ENCODE measurements at regions not wholly inside any gene's neighbourhood (a gene's known extent, or its start where the extent isn't known, plus 50 kb on each side); places are given as distances from the start of the nearest gene placed in this dataset.

DNA sequence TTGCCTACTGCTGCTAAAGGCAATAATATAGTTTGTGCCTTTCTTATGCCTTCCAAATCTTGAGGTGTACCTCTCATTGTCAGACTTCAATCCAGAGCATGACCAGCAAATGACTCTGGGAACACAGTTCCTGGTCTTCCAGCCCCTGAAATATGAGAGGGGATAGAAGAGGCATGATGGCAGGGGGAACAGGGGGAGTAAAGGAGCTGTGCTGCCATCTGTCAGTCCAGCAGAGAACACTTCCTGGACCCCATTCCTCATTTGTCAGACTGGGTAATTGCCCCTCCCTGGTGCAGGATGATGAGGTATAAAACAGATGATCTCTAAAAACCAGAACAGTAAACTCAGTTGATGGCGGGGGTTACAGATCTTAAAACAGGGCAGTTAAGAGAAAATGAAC lies 618.7 kb downstream of the DIAPH3 start:
- no peak overlapping the region for H3K4me2 ChIP-seq (ENCODE audit: control insufficient read depth, insufficient read depth)
- no peak overlapping the region for H3K4me3 ChIP-seq
- in situ Hi-C loops (cut with MboI) (no loop called here), intact Hi-C loops (cut with micrococcal nuclease; ENCODE audit: unreplicated experiment) (no loop called here)
- TF ChIP-seq GATAD2B (conservative IDR thresholded peaks at IDR 0.05; ENCODE audit: low read depth): no peak
- no peak for TF ChIP-seq MEF2A (IDR thresholded peaks at IDR 0.05; ENCODE audit: insufficient read depth, low read depth, low read length)
- no peak for TF ChIP-seq PAX8 (IDR thresholded peaks at IDR 0.05)
- no peak for TF ChIP-seq SUZ12 (IDR thresholded peaks at IDR 0.05; ENCODE audit: unreplicated experiment)
- no peak for TF ChIP-seq ZNF217 (IDR thresholded peaks at IDR 0.05)
- TF ChIP-seq, protein P1, sequence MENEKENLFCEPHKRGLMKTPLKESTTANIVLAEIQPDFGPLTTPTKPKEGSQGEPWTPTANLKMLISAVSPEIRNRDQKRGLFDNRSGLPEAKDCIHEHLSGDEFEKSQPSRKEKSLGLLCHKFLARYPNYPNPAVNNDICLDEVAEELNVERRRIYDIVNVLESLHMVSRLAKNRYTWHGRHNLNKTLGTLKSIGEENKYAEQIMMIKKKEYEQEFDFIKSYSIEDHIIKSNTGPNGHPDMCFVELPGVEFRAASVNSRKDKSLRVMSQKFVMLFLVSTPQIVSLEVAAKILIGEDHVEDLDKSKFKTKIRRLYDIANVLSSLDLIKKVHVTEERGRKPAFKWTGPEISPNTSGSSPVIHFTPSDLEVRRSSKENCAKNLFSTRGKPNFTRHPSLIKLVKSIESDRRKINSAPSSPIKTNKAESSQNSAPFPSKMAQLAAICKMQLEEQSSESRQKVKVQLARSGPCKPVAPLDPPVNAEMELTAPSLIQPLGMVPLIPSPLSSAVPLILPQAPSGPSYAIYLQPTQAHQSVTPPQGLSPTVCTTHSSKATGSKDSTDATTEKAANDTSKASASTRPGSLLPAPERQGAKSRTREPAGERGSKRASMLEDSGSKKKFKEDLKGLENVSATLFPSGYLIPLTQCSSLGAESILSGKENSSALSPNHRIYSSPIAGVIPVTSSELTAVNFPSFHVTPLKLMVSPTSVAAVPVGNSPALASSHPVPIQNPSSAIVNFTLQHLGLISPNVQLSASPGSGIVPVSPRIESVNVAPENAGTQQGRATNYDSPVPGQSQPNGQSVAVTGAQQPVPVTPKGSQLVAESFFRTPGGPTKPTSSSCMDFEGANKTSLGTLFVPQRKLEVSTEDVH (IDR thresholded peaks at IDR 0.05; ENCODE audit: low read depth, partially characterized antibody): no peak
- WGBS (ENCODE audit: insufficient coverage, insufficient replicate concordance, low lambda C conversion rate, missing lambda C conversion rate): 0% methylated on average over 1 of the region's 1 CpG
- H3K79me2 ChIP-seq (ENCODE audit: control insufficient read depth, insufficient read depth, low read length): no peaks in the 10 kb centered on the region
- no peaks in the 10 kb centered on the region for H3K36me3 ChIP-seq (ENCODE audit: control insufficient read depth in 2 of 2, insufficient read depth in 2 of 2, low read length in 1 of 2)
- no peaks in the 10 kb centered on the region for H3K4me1 ChIP-seq (ENCODE audit: control insufficient read depth, insufficient read depth, low read length)
- H3K27ac ChIP-seq (ENCODE audit: control insufficient read depth, insufficient read depth): no peak overlapping the region
- BruUV-seq (replicated peaks): no TSS peak
- H3K27me3 ChIP-seq (replicated peaks in 1 of 2; ENCODE audit: control insufficient read depth in 2 of 2, insufficient read depth in 2 of 2, low read length in 1 of 2): no peaks in the 10 kb centered on the region
- ATAC-seq: no peak
- RAD21 ChIA-PET (ENCODE audit: unreplicated experiment): no interaction called here
- SMC1A ChIA-PET (ENCODE audit: uncharacterized antibody, unreplicated experiment): no interaction called here
- H3K9me3 ChIP-seq (replicated peaks; ENCODE audit: control insufficient read depth, insufficient read depth, low read length): no peaks in the 10 kb centered on the region
- FAIRE-seq: no peak
- POLR2A ChIA-PET: no interaction called here
- CTCF ChIA-PET: interaction anchor here (0.6 kb wide), 1 partner anchor 93 kb away, joined by 3 read pairs; no protein-coding TSS in a partner anchor
- H2AFZ ChIP-seq (ENCODE audit: control insufficient read depth, low read depth, low read length): no peak overlapping the region
- DNase-seq (ENCODE audit: low read depth, low spot score): no peak
- no peaks in the 10 kb centered on the region for H4K20me1 ChIP-seq (ENCODE audit: control insufficient read depth, insufficient read depth)
- no peak overlapping the region for H3K9ac ChIP-seq (ENCODE audit: control insufficient read depth, insufficient read depth, low read length)

DNA sequence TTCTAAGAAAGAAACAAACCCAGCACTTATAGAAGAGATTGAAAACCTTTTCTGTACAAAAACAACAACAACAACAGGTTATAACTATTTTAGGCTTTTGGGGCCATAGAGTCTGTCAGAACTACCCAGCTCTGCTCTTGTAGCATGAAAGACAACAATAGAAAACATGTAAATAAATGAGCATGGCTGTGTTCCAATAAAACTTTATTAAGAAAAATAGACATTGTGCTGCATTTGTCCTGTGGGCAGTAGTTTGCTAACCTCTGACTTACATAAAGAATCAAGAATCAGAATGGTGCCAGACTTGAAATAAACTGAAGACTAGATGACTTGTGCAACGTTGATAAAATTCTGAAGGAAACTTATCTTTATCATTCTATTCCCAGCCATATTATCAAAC lies 617.5 kb downstream of the DIAPH3 start:
- intact Hi-C loops (cut with micrococcal nuclease; ENCODE audit: unreplicated experiment): no loop called here
- TF ChIP-seq MTA3 (IDR thresholded peaks at IDR 0.05; ENCODE audit: borderline replicate concordance, low read length): no peak
- no peak for TF ChIP-seq SUZ12 (IDR thresholded peaks at IDR 0.05; ENCODE audit: unreplicated experiment)
- TF ChIP-seq POLR2A (IDR thresholded peaks at IDR 0.05; ENCODE audit: low read depth, low read length): no peak
- TF ChIP-seq, protein P2, sequence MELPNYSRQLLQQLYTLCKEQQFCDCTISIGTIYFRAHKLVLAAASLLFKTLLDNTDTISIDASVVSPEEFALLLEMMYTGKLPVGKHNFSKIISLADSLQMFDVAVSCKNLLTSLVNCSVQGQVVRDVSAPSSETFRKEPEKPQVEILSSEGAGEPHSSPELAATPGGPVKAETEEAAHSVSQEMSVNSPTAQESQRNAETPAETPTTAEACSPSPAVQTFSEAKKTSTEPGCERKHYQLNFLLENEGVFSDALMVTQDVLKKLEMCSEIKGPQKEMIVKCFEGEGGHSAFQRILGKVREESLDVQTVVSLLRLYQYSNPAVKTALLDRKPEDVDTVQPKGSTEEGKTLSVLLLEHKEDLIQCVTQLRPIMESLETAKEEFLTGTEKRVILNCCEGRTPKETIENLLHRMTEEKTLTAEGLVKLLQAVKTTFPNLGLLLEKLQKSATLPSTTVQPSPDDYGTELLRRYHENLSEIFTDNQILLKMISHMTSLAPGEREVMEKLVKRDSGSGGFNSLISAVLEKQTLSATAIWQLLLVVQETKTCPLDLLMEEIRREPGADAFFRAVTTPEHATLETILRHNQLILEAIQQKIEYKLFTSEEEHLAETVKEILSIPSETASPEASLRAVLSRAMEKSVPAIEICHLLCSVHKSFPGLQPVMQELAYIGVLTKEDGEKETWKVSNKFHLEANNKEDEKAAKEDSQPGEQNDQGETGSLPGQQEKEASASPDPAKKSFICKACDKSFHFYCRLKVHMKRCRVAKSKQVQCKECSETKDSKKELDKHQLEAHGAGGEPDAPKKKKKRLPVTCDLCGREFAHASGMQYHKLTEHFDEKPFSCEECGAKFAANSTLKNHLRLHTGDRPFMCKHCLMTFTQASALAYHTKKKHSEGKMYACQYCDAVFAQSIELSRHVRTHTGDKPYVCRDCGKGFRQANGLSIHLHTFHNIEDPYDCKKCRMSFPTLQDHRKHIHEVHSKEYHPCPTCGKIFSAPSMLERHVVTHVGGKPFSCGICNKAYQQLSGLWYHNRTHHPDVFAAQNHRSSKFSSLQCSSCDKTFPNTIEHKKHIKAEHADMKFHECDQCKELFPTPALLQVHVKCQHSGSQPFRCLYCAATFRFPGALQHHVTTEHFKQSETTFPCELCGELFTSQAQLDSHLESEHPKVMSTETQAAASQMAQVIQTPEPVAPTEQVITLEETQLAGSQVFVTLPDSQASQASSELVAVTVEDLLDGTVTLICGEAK (IDR thresholded peaks at IDR 0.05; ENCODE audit: borderline replicate concordance): no peak

More for the DNA sequence above, 617.5 kb downstream of the DIAPH3 start:
- no peaks in the 10 kb centered on the region for H3K4me1 ChIP-seq (ENCODE audit: control insufficient read depth, insufficient read depth, low read length)
- H2AFZ ChIP-seq (ENCODE audit: control insufficient read depth, low read depth, low read length): no peak overlapping the region
- 0% methylated on average over 1 of the region's 1 CpG for WGBS (ENCODE audit: insufficient coverage, insufficient replicate concordance, low lambda C conversion rate, missing lambda C conversion rate)
- H3K27me3 ChIP-seq (replicated peaks in 1 of 2; ENCODE audit: control insufficient read depth in 2 of 2, insufficient read depth in 2 of 2, low read length in 1 of 2): no peaks in the 10 kb centered on the region
- ATAC-seq: no peak
- BruUV-seq (replicated peaks): no TSS peak
- H3K9me3 ChIP-seq (replicated peaks; ENCODE audit: control insufficient read depth, insufficient read depth, low read length): no peaks in the 10 kb centered on the region
- H3K27ac ChIP-seq (ENCODE audit: control insufficient read depth, insufficient read depth): no peak overlapping the region
- H3K4me2 ChIP-seq (ENCODE audit: control insufficient read depth, insufficient read depth): no peak overlapping the region
- ChIA-PET CTCF (no interaction called here), SMC1A (ENCODE audit: uncharacterized antibody, unreplicated experiment) (no interaction called here), RAD21 (ENCODE audit: unreplicated experiment) (no interaction called here), POLR2A (no interaction called here)
- no peaks in the 10 kb centered on the region for H4K20me1 ChIP-seq (ENCODE audit: control insufficient read depth, insufficient read depth)
- in situ Hi-C loops (cut with MboI): no loop called here
- H3K79me2 ChIP-seq (ENCODE audit: control insufficient read depth, insufficient read depth, low read length): no peaks in the 10 kb centered on the region
- H3K4me3 ChIP-seq: no peak overlapping the region
- no peaks in the 10 kb centered on the region for H3K36me3 ChIP-seq (ENCODE audit: control insufficient read depth in 2 of 2, insufficient read depth in 2 of 2, low read length in 1 of 2)
- no peak for DNase-seq (ENCODE audit: low read depth, low spot score)
- no peak overlapping the region for H3K9ac ChIP-seq (ENCODE audit: control insufficient read depth, insufficient read depth, low read length)
- no peak for FAIRE-seq
